ENCODE measurements at regions not wholly inside any gene's neighbourhood (a gene's known extent, or its start where the extent isn't known, plus 50 kb on each side); places are given as distances from the start of the nearest gene placed in this dataset.

GRCh38 chr4:154088741-154089140, 299.9 kb upstream of the SFRP2 start:
- H3K27me3 Mint-ChIP-seq (ENCODE audit: unreplicated experiment): peaks cover 3% of the 10 kb centered on the region
- H3K4me1 Mint-ChIP-seq (ENCODE audit: unreplicated experiment): peaks cover 4% of the 10 kb centered on the region
- DNase-seq (ENCODE audit: low spot score): no peak
- no peak for TF ChIP-seq CTCF (IDR thresholded peaks at IDR 0.05; ENCODE audit: unreplicated experiment)
- H3K36me3 Mint-ChIP-seq (ENCODE audit: low read depth, unreplicated experiment): no peaks in the 10 kb centered on the region
- no peak overlapping the region for H3K4me3 Mint-ChIP-seq (ENCODE audit: unreplicated experiment)
- H3K9me3 Mint-ChIP-seq (ENCODE audit: unreplicated experiment): no peaks in the 10 kb centered on the region
- no peak overlapping the region for H3K27ac Mint-ChIP-seq (ENCODE audit: unreplicated experiment)

- H3K4me1 Mint-ChIP-seq (ENCODE audit: unreplicated experiment): peaks cover 11% of the 10 kb centered on the region
- H3K36me3 Mint-ChIP-seq (ENCODE audit: low read depth, unreplicated experiment): no peaks in the 10 kb centered on the region
- H3K9me3 Mint-ChIP-seq (ENCODE audit: unreplicated experiment): no peaks in the 10 kb centered on the region
- no peak for TF ChIP-seq CTCF (IDR thresholded peaks at IDR 0.05; ENCODE audit: unreplicated experiment)
- no peak for DNase-seq (ENCODE audit: low spot score)
- no peak overlapping the region for H3K4me3 Mint-ChIP-seq (ENCODE audit: unreplicated experiment)
- peaks cover 3% of the 10 kb centered on the region for H3K27me3 Mint-ChIP-seq (ENCODE audit: unreplicated experiment)
- no peak overlapping the region for H3K27ac Mint-ChIP-seq (ENCODE audit: unreplicated experiment)
These were observed 297.4 kb upstream of the SFRP2 start for GRCh38 chr4:154086247-154086646.

- H3K36me3 Mint-ChIP-seq (ENCODE audit: low read depth, unreplicated experiment): no peaks in the 10 kb centered on the region
- no peak for TF ChIP-seq CTCF (IDR thresholded peaks at IDR 0.05; ENCODE audit: unreplicated experiment)
- no peak overlapping the region for H3K27ac Mint-ChIP-seq (ENCODE audit: unreplicated experiment)
- peaks cover 3% of the 10 kb centered on the region for H3K27me3 Mint-ChIP-seq (ENCODE audit: unreplicated experiment)
- H3K4me3 Mint-ChIP-seq (ENCODE audit: unreplicated experiment): no peak overlapping the region
- no peaks in the 10 kb centered on the region for H3K9me3 Mint-ChIP-seq (ENCODE audit: unreplicated experiment)
- DNase-seq (ENCODE audit: low spot score): no peak
- H3K4me1 Mint-ChIP-seq (ENCODE audit: unreplicated experiment): peaks cover 11% of the 10 kb centered on the region
These were observed 296.0 kb upstream of the SFRP2 start for GRCh38 chr4:154084864-154085263.

GRCh38 chr4:154082760-154083535, 294.1 kb upstream of the SFRP2 start:
- Mint-ChIP-seq H3K27ac (ENCODE audit: unreplicated experiment) (no peak overlapping the region), H3K27me3 (ENCODE audit: unreplicated experiment) (peaks cover 2% of the 10 kb centered on the region)

More at GRCh38 chr4:154082760-154083535, 294.1 kb upstream of the SFRP2 start:
- Mint-ChIP-seq H3K9me3 (ENCODE audit: unreplicated experiment) (no peaks in the 10 kb centered on the region), H3K36me3 (ENCODE audit: low read depth, unreplicated experiment) (no peaks in the 10 kb centered on the region), H3K4me1 (ENCODE audit: unreplicated experiment) (peaks cover 11% of the 10 kb centered on the region), H3K4me3 (ENCODE audit: unreplicated experiment) (no peak overlapping the region)
- peak; percentile 9 for DNase-seq (ENCODE audit: low spot score)
- peak; percentile 39 for TF ChIP-seq CTCF (IDR thresholded peaks at IDR 0.05; ENCODE audit: unreplicated experiment)
